Neural cell (in vitro differentiated cells): ENCODE measurements at regions not wholly inside any gene's neighbourhood (a gene's known extent, or its start where the extent isn't known, plus 50 kb on each side); places are given as distances from the start of the nearest gene placed in this dataset.

Experiments used
- CTCF ChIP-seq: fragments of 450-650 bp; IDR thresholded peaks from 2 replicates; pipeline ENCODE4 v1.5.1; 2014; ENCODE audit warnings: antibody characterized with exemption, mild to moderate bottlenecking, moderate library complexity; ENCODE audit not compliant: poor library complexity, severe bottlenecking
- EP300 ChIP-seq: fragments of 450-650 bp; conservative IDR thresholded peaks from 2 replicates; pipeline ENCODE4 v1.6.1; 2014; ENCODE audit warnings: antibody characterized with exemption, mild to moderate bottlenecking, moderate library complexity; ENCODE audit not compliant: poor library complexity, severe bottlenecking
- EZH2 ChIP-seq: fragments of 200-600, 300-800 bp; shearing (Covaris generic), sonication (generic); IDR thresholded peaks from 2 replicates; pipeline ENCODE4 v1.6.1; 2014; ENCODE audit warnings: antibody characterized with exemption, low read length, borderline replicate concordance, mild to moderate bottlenecking; ENCODE audit not compliant: insufficient read depth, poor library complexity, severe bottlenecking
- MXI1 ChIP-seq: fragments of 450-650 bp; conservative IDR thresholded peaks from 2 replicates; pipeline ENCODE4 v1.6.1; 2014; ENCODE audit warnings: antibody characterized with exemption, mild to moderate bottlenecking; ENCODE audit not compliant: poor library complexity, severe bottlenecking
- POLR2AphosphoS5 ChIP-seq: IDR thresholded peaks from 2 replicates; pipeline ENCODE4 v1.6.1; 2012
- RAD21 ChIP-seq: fragments of 450-650 bp; conservative IDR thresholded peaks from 2 replicates; pipeline ENCODE4 v1.6.1; 2014; ENCODE audit warnings: antibody characterized with exemption, mild to moderate bottlenecking, moderate library complexity
- SMC3 ChIP-seq: fragments of 450-650 bp; conservative IDR thresholded peaks from 2 replicates; pipeline ENCODE4 v1.6.1; 2014; ENCODE audit warnings: antibody characterized with exemption, mild to moderate bottlenecking, moderate library complexity; ENCODE audit not compliant: poor library complexity
- TAF1 ChIP-seq: IDR thresholded peaks from 2 replicates; pipeline ENCODE4 v1.6.1; 2012; ENCODE audit warnings: low read depth
- TF ChIP-seq, protein P1 (sequence below): IDR thresholded peaks from 2 replicates; pipeline ENCODE4 v1.6.1; 2012; ENCODE audit warnings: borderline replicate concordance

GRCh38 chr4:136590440-136590839 is 941.9 kb downstream of the PCDH18 start:
- TF ChIP-seq CTCF (no peak), EZH2 (no peak), POLR2AphosphoS5 (no peak), TAF1 (no peak), EP300 (no peak), SMC3 (no peak), RAD21 (no peak), MXI1 (no peak)
- TF ChIP-seq, protein P1, sequence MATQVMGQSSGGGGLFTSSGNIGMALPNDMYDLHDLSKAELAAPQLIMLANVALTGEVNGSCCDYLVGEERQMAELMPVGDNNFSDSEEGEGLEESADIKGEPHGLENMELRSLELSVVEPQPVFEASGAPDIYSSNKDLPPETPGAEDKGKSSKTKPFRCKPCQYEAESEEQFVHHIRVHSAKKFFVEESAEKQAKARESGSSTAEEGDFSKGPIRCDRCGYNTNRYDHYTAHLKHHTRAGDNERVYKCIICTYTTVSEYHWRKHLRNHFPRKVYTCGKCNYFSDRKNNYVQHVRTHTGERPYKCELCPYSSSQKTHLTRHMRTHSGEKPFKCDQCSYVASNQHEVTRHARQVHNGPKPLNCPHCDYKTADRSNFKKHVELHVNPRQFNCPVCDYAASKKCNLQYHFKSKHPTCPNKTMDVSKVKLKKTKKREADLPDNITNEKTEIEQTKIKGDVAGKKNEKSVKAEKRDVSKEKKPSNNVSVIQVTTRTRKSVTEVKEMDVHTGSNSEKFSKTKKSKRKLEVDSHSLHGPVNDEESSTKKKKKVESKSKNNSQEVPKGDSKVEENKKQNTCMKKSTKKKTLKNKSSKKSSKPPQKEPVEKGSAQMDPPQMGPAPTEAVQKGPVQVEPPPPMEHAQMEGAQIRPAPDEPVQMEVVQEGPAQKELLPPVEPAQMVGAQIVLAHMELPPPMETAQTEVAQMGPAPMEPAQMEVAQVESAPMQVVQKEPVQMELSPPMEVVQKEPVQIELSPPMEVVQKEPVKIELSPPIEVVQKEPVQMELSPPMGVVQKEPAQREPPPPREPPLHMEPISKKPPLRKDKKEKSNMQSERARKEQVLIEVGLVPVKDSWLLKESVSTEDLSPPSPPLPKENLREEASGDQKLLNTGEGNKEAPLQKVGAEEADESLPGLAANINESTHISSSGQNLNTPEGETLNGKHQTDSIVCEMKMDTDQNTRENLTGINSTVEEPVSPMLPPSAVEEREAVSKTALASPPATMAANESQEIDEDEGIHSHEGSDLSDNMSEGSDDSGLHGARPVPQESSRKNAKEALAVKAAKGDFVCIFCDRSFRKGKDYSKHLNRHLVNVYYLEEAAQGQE = no peak
